Coronary artery (tissue), 2 donors: ENCODE measurements at regions not wholly inside any gene's neighbourhood (a gene's known extent, or its start where the extent isn't known, plus 50 kb on each side); places are given as distances from the start of the nearest gene placed in this dataset.

Experiments used
- DNase-seq: peaks from one replicate; pipeline ENCODE4 v3.0.0-alpha.2; 2017; ENCODE audit warnings: low spot score
- H3K27ac ChIP-seq, 2 donors: fragments of 200-600 bp; sonication (generic); one replicate each; pipeline ENCODE4 v1.5.1; 2016 to 2019
- H3K4me3 ChIP-seq: fragments of 200-600 bp; sonication (generic); 2 replicates; pipeline ENCODE4 v1.5.1; 2016; ENCODE audit warnings: mild to moderate bottlenecking, moderate library complexity
- CTCF ChIP-seq: fragments of 200-600 bp; sonication (generic); IDR thresholded peaks from one replicate; pipeline ENCODE4 v1.5.1; 2019; ENCODE audit warnings: antibody characterized with exemption

GRCh38 chr6:12221856-12222255 is 68.3 kb upstream of the EDN1 start:
- no peak for DNase-seq
- no peak overlapping the region for H3K4me3 ChIP-seq
- no peak for TF ChIP-seq CTCF
- no peak overlapping the region for H3K27ac ChIP-seq

GRCh38 chr6:12222405-12223366 is 67.5 kb upstream of the EDN1 start:
- no peak overlapping the region for H3K4me3 ChIP-seq
- H3K27ac ChIP-seq: no peak overlapping the region
- TF ChIP-seq CTCF: no peak
- DNase-seq: no peak

DNA sequence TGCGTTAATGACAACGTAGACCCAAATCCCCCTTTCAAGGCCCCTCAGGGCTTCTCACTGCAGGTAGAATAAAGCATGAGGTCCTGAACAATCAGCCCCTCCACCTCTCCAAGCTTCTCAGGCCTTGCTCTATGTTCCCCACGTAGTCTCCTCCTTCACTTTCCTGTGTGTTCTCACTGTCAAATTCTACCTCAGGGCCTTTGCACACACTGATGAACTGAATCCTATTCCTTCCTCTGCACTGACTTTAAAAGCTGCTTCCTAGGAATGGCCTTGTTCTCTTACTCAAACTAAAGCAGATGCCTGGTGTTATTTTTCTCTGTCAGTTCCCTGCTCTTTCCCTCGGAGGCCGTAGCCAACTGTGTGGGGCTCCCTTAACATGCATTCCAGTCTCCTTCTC is 66.8 kb upstream of the EDN1 start:
- DNase-seq: no peak
- no peak for TF ChIP-seq CTCF
- Histone ChIP-seq H3K4me3 (no peak overlapping the region), H3K27ac (no peak overlapping the region)

- no peak for TF ChIP-seq CTCF
- DNase-seq: no peak
- H3K4me3 ChIP-seq: no peak overlapping the region
- no peak overlapping the region for H3K27ac ChIP-seq
Observed at GRCh38 chr6:12224251-12224650, 65.9 kb upstream of the EDN1 start.

DNA sequence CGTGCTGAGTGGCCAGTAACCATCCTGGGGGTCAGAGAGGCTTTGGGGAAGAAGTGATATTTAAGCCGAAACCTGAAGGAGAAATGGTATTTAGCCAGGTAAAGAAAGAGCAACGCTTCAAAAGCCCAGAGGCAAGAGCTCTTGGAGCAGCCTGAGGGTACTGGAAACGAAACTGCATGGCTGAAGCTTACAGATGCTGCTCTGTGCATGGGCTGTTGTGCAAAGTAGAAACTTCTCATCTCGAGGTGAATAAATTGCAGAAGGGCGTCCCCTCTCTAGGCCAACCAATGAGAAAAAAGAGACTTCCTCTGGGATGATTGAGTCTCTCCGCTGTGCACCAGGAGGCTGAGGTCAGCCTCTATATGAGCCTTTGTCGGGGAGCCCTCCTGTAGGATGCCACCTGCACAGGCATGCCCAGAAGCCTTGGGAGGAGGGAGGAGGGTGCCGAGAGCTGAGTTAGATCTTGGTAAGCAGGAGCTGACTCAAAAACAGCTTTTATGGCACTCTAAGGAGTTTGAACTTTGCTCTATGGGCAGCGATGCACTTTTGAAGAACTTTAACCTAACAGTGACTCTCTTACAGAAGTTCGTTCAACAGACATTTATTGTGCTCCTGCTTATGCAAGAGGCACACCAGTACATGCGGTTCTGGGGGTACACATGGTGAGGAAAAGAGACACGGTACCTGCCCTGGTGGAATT is 61.6 kb upstream of the EDN1 start:
- no peak overlapping the region for H3K27ac ChIP-seq
- TF ChIP-seq CTCF: no peak
- no peak overlapping the region for H3K4me3 ChIP-seq
- DNase-seq: no peak

DNA sequence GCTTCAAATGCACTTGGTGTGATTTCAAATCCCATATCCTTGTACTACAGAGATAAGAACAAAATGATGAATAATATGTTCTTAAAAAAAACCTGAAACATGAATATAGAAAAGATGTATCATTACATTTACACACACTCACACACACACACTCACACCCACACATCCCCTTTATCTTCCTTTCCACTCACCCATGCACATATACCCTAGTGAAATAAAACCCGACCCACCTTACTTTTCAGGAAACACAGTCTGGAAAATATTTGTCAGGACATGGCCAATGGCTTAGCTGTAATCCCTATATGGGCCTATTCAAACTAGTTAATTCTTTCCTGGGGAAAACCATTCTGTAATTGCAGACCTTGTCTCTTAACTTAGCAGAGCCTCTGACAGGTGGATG is 60.8 kb upstream of the EDN1 start:
- H3K4me3 ChIP-seq: no peak overlapping the region
- H3K27ac ChIP-seq: no peak overlapping the region
- no peak for DNase-seq
- no peak for TF ChIP-seq CTCF
